A549 (cell line): ENCODE measurements at regions not wholly inside any gene's neighbourhood (a gene's known extent, or its start where the extent isn't known, plus 50 kb on each side); places are given as distances from the start of the nearest gene placed in this dataset.

ENCODE experiments used
- ATAC-seq, 2 experiments: fragments of 200-7000 bp in 1 of 2; fragments of >200 bp in 1 of 2; cut with Nextera tagmentation in 1 of 2; cut with Tn5 transposase in 1 of 2; 3 replicates each; pipeline versions ENCODE4 v1.8.0 to v1.9.1; 2018 to 2020; ENCODE audit warnings: mild to moderate bottlenecking in 1 of 2, moderate library complexity in 1 of 2
- CTCF ChIA-PET: fragments of 300-600 bp; sonication (Branson Sonifier 250); formaldehyde crosslinking; extraction: SDS; loops from one replicate; lab custom pipeline; 2021; ENCODE audit warnings: antibody characterized with exemption, inconsistent platforms; lab: Yijun Ruan, JAX
- POLR2A ChIA-PET: fragments of 350-600 bp; formaldehyde crosslinking; extraction: SDS; loops from one replicate; lab custom pipeline; 2021; ENCODE audit warnings: antibody characterized with exemption, inconsistent platforms; lab: Yijun Ruan, JAX
- DNase-seq, 2 experiments: peaks; one replicate each; pipeline versions ENCODE4 v3.0.0 to v3.0.0-alpha.2; 2011 to 2016; ENCODE audit warnings: low read depth in 1 of 2, low spot score in 1 of 2
- FAIRE-seq: peaks from 2 replicates; lab custom pipeline; 2011; peaks lifted over from hg19 to GRCh38; lab: Jason Lieb, UNC
- H3K27ac ChIP-seq, 2 experiments: fragments of >200 bp; sonication (Bioruptor Twin); formaldehyde crosslinking; 3 replicates each; pipeline ENCODE4 v1.5.1; 2016 to 2017
- H3K4me1 ChIP-seq: fragments of >200 bp; sonication (Bioruptor Twin); formaldehyde crosslinking; 3 replicates; pipeline ENCODE4 v1.6.1; 2016
- H3K4me2 ChIP-seq: fragments of >200 bp; sonication (Bioruptor Twin); formaldehyde crosslinking; 3 replicates; pipeline ENCODE4 v1.6.1; 2016
- H3K4me3 ChIP-seq: fragments of >200 bp; sonication (Bioruptor Twin); formaldehyde crosslinking; 3 replicates; pipeline ENCODE4 v1.5.1; 2016
- H3K9me3 ChIP-seq: fragments of >200 bp; sonication (Bioruptor Twin); formaldehyde crosslinking; 3 replicates; pipeline ENCODE4 v1.6.1; 2016
- BHLHE40 ChIP-seq: IDR thresholded peaks from 2 replicates; pipeline ENCODE4 v1.6.1; 2012; ENCODE audit warnings: low read depth, low read length, inconsistent platforms
- CEBPB ChIP-seq, 2 experiments: fragments of >200 bp in 1 of 2; sonication (Bioruptor Twin) in 1 of 2; formaldehyde crosslinking in 1 of 2; IDR thresholded peaks; 2 replicates each; pipeline ENCODE4 v1.6.1; 2012 to 2016
- CHD4 ChIP-seq: fragments of 200-600 bp; sonication (generic); IDR thresholded peaks from 2 replicates; pipeline ENCODE4 v1.6.1; 2016; ENCODE audit warnings: antibody characterized with exemption, mild to moderate bottlenecking, borderline replicate concordance
- EHMT2 ChIP-seq: fragments of 200-600 bp; sonication (generic); IDR thresholded peaks from 2 replicates; pipeline ENCODE4 v1.6.1; 2016; ENCODE audit warnings: antibody characterized with exemption, low read depth, mild to moderate bottlenecking, moderate library complexity
- ESRRA ChIP-seq: fragments of 150-350 bp; IDR thresholded peaks from 2 replicates; pipeline ENCODE4 v1.6.1; 2014; ENCODE audit warnings: mild to moderate bottlenecking, low read length, borderline replicate concordance
- HOXB13 ChIP-seq: fragments of 250-450 bp; sonication (Bioruptor Pico); IDR thresholded peaks from 2 replicates; pipeline ENCODE4 v1.5.0; 2020; ENCODE audit warnings: low read depth, mild to moderate bottlenecking, moderate library complexity
- MYC ChIP-seq: IDR thresholded peaks from 2 replicates; pipeline ENCODE4 v1.6.1; 2012; ENCODE audit warnings: mild to moderate bottlenecking, inconsistent platforms, low read length, improper control_type of control experiment, borderline replicate concordance
- PHF8 ChIP-seq: fragments of 200-600 bp; sonication (generic); IDR thresholded peaks from 2 replicates; pipeline ENCODE4 v1.6.1; 2016; ENCODE audit warnings: low read depth, mild to moderate bottlenecking, antibody characterized with exemption, moderate library complexity, borderline replicate concordance
- RAD21 ChIP-seq, 2 experiments: fragments of >200 bp in 1 of 2; sonication (Bioruptor Twin) in 1 of 2; formaldehyde crosslinking in 1 of 2; IDR thresholded peaks in 1 of 2; conservative IDR thresholded peaks in 1 of 2; 2 replicates in 1 of 2; 3 replicates in 1 of 2; pipeline ENCODE4 v1.6.1; 2012 to 2018; ENCODE audit warnings: inconsistent platforms in 1 of 2
- RARB ChIP-seq: fragments of 250-450 bp; sonication (Bioruptor Pico); IDR thresholded peaks from 2 replicates; pipeline ENCODE4 v1.8.0; 2021; ENCODE audit warnings: mild to moderate bottlenecking, moderate library complexity
- RCOR1 ChIP-seq: fragments of 150-350 bp; IDR thresholded peaks from 2 replicates; pipeline ENCODE4 v1.6.1; 2014; ENCODE audit warnings: antibody characterized with exemption, low read length, low read depth
- RFX5 ChIP-seq: fragments of 450-650 bp; IDR thresholded peaks from 2 replicates; pipeline ENCODE4 v1.7.1; 2014; ENCODE audit warnings: antibody characterized with exemption, mild to moderate bottlenecking, moderate library complexity
- RNF2 ChIP-seq: fragments of 200-600 bp; sonication (generic); IDR thresholded peaks from 2 replicates; pipeline ENCODE4 v1.6.1; 2016; ENCODE audit warnings: low read depth, mild to moderate bottlenecking, antibody characterized with exemption, moderate library complexity, borderline replicate concordance
- SMC3 ChIP-seq: fragments of >200 bp; sonication (Bioruptor Twin); formaldehyde crosslinking; IDR thresholded peaks from 3 replicates; pipeline ENCODE4 v1.6.1; 2018; ENCODE audit warnings: inconsistent platforms
- SREBF2 ChIP-seq: fragments of 450-650 bp; IDR thresholded peaks from 2 replicates; pipeline ENCODE4 v1.6.1; 2014; ENCODE audit warnings: mild to moderate bottlenecking, moderate library complexity
- ZC3H11A ChIP-seq: fragments of 450-650 bp; IDR thresholded peaks from 2 replicates; pipeline ENCODE4 v1.6.1; 2014; ENCODE audit warnings: antibody characterized with exemption, mild to moderate bottlenecking
- ZNF302 ChIP-seq: fragments of 250-450 bp; sonication (Bioruptor Pico); IDR thresholded peaks from 2 replicates; pipeline ENCODE4 v1.9.0; 2021; ENCODE audit warnings: inconsistent platforms, mild to moderate bottlenecking, moderate library complexity
- WGBS: methylation state at CpG from one replicate; pipeline ENCODE4 v1.1.6; 2017; ENCODE audit errors: missing lambda C conversion rate; 5-methylcytosine and 5-hydroxymethylcytosine counted together
- TF ChIP-seq, protein P1 (sequence below): fragments of 200-600 bp; sonication (generic); IDR thresholded peaks from 2 replicates; pipeline ENCODE4 v1.6.1; 2016; ENCODE audit warnings: antibody characterized with exemption, mild to moderate bottlenecking, moderate library complexity
- TF ChIP-seq, protein P2 (sequence below): IDR thresholded peaks from 2 replicates; pipeline ENCODE4 v1.6.1; 2012; ENCODE audit warnings: low read depth, borderline replicate concordance

DNA sequence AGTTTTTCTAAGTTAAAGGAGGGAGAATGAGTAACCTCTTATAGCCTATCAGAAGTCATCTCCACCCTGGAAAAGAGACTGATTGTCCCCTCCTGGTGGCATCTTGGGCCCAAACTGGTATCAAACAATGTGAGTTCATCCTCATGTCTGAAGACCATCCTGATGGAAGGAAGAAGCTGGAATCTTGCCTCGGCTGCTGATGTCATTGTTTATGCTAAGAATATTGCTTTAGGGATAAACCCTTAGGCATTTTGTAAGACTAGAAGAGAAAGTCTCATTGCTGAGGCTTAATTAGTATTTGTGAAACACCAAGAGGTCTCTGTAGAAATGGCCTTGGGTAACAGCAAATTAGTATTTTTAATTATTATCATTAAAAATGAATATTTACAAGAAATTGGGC is 65.7 kb upstream of the KCNN2 start:
- ChIA-PET POLR2A (no interaction called here), CTCF (interaction anchor here (1.2 kb wide), 1 partner anchor 10 kb away, joined by 3 read pairs; no protein-coding TSS in a partner anchor)
- H3K4me3 ChIP-seq = no peak overlapping the region
- DNase-seq (no peak), FAIRE-seq (no peak), ATAC-seq (no peak)
- TF ChIP-seq ZC3H11A (no peak), CHD4 (no peak), EHMT2 (no peak), HOXB13 (CRISPR knock-in tag) (no peak)
- H3K4me2 ChIP-seq = no peak overlapping the region
- no peak overlapping the region for H3K27ac ChIP-seq
- 0% methylated on average over 1 of the region's 1 CpG for WGBS
- no peaks in the 10 kb centered on the region for H3K4me1 ChIP-seq
- H3K9me3 ChIP-seq = no peaks in the 10 kb centered on the region

DNA sequence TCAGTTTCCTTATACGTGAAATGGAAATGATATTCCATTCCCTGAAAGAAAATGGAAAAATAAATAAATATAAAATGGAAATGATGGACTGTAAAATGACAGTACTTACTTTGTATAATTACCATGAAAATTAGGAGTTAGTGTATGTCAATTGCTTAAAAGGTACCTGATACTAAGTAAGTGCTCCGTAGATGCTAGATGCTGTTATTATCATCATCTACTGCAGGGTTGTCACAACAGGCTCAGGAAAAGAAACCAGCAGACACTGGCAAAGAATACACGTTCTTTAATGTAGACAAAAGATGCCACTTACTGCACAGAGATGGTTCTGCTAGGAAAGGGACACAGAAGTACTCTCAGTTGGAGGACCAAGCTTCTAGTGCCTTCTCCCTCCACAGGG is 64.0 kb upstream of the KCNN2 start:
- no peak for DNase-seq
- POLR2A ChIA-PET = no interaction called here
- CTCF ChIA-PET = no interaction called here
- Histone ChIP-seq H3K27ac (no peak overlapping the region), H3K9me3 (no peaks in the 10 kb centered on the region), H3K4me2 (no peak overlapping the region), H3K4me1 (no peaks in the 10 kb centered on the region), H3K4me3 (no peak overlapping the region)
- FAIRE-seq = no peak
- WGBS = 9% methylated on average over 3 of the region's 3 CpGs
- TF ChIP-seq ZNF302 (CRISPR knock-in tag) = no peak
- TF ChIP-seq, protein P1, sequence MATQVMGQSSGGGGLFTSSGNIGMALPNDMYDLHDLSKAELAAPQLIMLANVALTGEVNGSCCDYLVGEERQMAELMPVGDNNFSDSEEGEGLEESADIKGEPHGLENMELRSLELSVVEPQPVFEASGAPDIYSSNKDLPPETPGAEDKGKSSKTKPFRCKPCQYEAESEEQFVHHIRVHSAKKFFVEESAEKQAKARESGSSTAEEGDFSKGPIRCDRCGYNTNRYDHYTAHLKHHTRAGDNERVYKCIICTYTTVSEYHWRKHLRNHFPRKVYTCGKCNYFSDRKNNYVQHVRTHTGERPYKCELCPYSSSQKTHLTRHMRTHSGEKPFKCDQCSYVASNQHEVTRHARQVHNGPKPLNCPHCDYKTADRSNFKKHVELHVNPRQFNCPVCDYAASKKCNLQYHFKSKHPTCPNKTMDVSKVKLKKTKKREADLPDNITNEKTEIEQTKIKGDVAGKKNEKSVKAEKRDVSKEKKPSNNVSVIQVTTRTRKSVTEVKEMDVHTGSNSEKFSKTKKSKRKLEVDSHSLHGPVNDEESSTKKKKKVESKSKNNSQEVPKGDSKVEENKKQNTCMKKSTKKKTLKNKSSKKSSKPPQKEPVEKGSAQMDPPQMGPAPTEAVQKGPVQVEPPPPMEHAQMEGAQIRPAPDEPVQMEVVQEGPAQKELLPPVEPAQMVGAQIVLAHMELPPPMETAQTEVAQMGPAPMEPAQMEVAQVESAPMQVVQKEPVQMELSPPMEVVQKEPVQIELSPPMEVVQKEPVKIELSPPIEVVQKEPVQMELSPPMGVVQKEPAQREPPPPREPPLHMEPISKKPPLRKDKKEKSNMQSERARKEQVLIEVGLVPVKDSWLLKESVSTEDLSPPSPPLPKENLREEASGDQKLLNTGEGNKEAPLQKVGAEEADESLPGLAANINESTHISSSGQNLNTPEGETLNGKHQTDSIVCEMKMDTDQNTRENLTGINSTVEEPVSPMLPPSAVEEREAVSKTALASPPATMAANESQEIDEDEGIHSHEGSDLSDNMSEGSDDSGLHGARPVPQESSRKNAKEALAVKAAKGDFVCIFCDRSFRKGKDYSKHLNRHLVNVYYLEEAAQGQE = no peak
- TF ChIP-seq, protein P2, sequence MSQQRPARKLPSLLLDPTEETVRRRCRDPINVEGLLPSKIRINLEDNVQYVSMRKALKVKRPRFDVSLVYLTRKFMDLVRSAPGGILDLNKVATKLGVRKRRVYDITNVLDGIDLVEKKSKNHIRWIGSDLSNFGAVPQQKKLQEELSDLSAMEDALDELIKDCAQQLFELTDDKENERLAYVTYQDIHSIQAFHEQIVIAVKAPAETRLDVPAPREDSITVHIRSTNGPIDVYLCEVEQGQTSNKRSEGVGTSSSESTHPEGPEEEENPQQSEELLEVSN = no peak
- TF ChIP-seq CHD4 = no peak
- no peak for ATAC-seq

DNA sequence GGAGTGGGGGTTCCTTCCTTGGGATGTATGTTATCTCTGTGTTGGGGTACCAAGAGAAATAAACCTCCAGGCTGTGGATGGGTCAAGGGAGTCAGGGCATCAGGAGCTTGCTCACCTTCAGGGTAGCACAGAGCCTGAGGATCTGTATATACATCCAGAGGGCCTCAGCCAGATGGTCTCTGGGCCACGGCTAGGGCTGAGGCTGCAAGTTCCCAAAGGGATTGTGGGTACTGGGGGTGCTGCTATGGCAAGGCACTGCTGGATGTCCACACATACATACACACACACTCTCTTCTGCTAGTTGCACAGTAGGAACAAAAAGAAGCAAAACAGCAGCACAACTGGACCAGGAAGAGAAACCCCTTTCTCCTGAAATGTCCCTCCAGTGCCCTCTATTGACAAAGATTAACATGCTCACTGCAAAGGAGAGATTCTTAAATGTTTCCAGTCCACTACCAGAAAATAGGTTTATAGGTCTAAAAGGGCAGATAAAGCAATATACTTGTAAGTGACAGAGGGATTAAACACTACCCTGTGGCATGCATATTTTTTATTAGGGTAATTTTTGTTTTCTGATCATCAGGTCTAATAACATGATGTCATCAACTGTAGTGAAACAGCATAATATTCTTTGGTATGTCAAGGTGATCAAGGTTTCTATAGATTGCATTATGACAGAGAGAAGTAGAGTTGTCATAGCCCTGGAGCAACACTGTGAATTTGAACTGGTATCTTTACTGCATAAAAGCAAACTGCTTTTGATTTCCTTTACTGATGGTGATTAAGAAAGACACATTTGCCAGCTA is 56.3 kb upstream of the KCNN2 start:
- CTCF ChIA-PET = no interaction called here
- Histone ChIP-seq H3K4me1 (no peaks in the 10 kb centered on the region), H3K4me3 (no peak overlapping the region), H3K9me3 (no peaks in the 10 kb centered on the region), H3K4me2 (no peak overlapping the region)
- no peak for FAIRE-seq
- 0% methylated on average over 1 of the region's 1 CpG for WGBS
- ATAC-seq = peak in 1 of 2 experiments; percentile 33; a peak in 1 of 6 replicates
- POLR2A ChIA-PET = no interaction called here
- DNase-seq = peak in 1 of 2 experiments; percentile 6
- TF ChIP-seq RARB (no peak), RFX5 (no peak), RNF2 (no peak), RAD21 (conservative IDR thresholded peaks at IDR 0.05 in 1 of 2, IDR thresholded peaks at IDR 0.05 in 1 of 2) (peak in 1 of 2 experiments; percentile 56; a peak in 3 of 5 replicates), RCOR1 (no peak), PHF8 (no peak), SREBF2 (no peak), BHLHE40 (no peak), MYC (no peak), ESRRA (no peak), CEBPB (IDR thresholded peaks at IDR 0.05) (no peak), SMC3 (0 out of 3 replicates have a peak, but pooled peaks have one; percentile 21)
- TF ChIP-seq, all 56 proteins: peak for 2
- no peak overlapping the region for H3K27ac ChIP-seq
